ENCODE measurements at regions not wholly inside any gene's neighbourhood (a gene's known extent, or its start where the extent isn't known, plus 50 kb on each side); places are given as distances from the start of the nearest gene placed in this dataset.
"Not testable (repeated sequence)": the region's sequence is repeated elsewhere in the genome, so short reads cannot be mapped to it uniquely, and the experiment has no call there.

- TF ChIP-seq, protein P1, sequence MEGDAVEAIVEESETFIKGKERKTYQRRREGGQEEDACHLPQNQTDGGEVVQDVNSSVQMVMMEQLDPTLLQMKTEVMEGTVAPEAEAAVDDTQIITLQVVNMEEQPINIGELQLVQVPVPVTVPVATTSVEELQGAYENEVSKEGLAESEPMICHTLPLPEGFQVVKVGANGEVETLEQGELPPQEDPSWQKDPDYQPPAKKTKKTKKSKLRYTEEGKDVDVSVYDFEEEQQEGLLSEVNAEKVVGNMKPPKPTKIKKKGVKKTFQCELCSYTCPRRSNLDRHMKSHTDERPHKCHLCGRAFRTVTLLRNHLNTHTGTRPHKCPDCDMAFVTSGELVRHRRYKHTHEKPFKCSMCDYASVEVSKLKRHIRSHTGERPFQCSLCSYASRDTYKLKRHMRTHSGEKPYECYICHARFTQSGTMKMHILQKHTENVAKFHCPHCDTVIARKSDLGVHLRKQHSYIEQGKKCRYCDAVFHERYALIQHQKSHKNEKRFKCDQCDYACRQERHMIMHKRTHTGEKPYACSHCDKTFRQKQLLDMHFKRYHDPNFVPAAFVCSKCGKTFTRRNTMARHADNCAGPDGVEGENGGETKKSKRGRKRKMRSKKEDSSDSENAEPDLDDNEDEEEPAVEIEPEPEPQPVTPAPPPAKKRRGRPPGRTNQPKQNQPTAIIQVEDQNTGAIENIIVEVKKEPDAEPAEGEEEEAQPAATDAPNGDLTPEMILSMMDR (IDR thresholded peaks at IDR 0.05; ENCODE audit: low read depth, low read length, missing control alignments) = no peak
- DNase-seq (ENCODE audit: low read depth) = no peak
- H3K4me3 ChIP-seq (ENCODE audit: low read depth, low read length) = no peak overlapping the region
Observed at GRCh38 chr1:218926631-218927030, 247.0 kb upstream of the LYPLAL1 start.

DNA sequence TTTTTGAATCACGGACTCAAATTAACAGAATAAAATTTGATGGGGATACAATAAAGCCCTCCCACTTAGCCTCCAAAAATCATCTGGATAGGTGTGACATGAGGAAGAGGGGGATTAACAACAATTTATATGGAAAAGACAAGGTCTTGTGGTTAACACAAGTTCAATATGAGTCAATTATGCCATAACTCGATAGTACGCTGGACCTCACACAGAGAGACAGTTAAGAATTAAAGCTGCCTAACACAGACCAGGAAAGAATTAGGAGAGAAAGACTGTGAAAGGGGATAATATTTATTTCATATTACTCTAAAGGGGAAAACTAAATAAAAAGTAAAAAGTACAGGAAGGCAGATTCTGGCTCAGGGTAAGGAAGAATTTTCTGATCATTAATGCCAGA is 243.7 kb upstream of the LYPLAL1 start:
- H3K4me3 ChIP-seq (ENCODE audit: low read depth, low read length) = no peak overlapping the region
- DNase-seq (ENCODE audit: low read depth) = no peak
- TF ChIP-seq, protein P1 (IDR thresholded peaks at IDR 0.05; ENCODE audit: low read depth, low read length, missing control alignments) = no peak

DNA sequence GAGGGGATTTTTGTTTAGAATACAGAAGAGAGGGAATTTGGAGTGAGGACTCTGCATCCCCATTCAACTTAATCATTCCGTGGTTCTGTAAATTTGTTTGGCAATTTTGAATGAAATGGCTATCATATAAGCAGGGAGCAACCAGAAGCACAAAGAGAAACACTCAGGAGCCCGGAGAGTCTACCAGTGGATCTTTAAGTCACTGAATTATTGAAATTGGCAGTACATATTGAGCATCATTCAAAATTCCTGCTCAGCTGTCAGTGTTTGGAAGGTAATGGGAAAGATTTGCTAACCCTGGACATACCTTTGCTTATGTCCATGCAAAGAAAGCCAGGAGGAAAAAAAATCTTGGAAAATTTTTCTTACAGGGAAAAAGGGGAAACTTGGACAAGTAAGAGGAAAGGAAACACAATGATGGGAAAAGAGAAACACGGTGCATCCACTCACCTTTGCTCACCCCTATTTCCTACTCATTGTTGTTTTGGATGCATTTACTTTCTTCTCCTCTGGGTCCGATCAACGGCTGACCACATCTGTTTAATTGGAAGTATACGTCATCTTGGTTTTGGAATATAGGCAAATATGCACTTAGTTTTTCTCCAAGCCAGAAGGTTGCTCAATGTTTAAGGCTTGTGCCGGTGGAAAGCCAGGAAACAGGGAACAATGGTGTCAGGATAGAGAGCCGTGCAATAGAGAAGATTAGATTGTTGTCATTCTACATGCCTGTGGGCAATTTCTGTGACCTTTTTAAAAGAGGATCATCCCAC is 243.0 kb upstream of the LYPLAL1 start:
- TF ChIP-seq, protein P1 (IDR thresholded peaks at IDR 0.05; ENCODE audit: low read depth, low read length, missing control alignments) = no peak
- no peak for DNase-seq (ENCODE audit: low read depth)
- H3K4me3 ChIP-seq (ENCODE audit: low read depth, low read length) = no peak overlapping the region

DNA sequence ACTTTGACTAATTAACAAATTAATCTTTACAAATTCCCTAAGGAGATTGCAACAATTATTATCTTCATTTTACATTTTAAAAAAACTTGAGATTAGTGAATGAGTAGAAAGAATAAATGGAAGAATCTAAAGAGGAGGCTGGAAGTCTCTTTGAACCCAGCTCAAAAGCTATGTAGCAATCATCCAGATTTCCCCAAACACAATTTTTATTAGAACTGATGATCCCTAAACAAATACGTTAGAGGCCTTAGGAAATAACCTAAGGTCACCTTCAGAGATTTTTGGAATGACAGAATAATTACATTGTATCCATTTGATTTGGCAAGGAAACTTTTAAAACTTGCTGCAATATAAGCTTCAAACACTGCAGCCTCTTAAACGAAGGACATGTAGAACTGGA is 242.4 kb upstream of the LYPLAL1 start:
- TF ChIP-seq, protein P1 (IDR thresholded peaks at IDR 0.05; ENCODE audit: low read depth, low read length, missing control alignments) = no peak
- no peak for DNase-seq (ENCODE audit: low read depth)

GRCh38 chr1:218933513-218933912 is 240.2 kb upstream of the LYPLAL1 start:
- H3K4me3 ChIP-seq (ENCODE audit: low read depth, low read length) = no peak overlapping the region
- TF ChIP-seq, protein P1 (IDR thresholded peaks at IDR 0.05; ENCODE audit: low read depth, low read length, missing control alignments) = no peak
- DNase-seq (ENCODE audit: low read depth) = no peak

More for the DNA sequence above, 242.4 kb upstream of the LYPLAL1 start:
- no peak overlapping the region for H3K4me3 ChIP-seq (ENCODE audit: low read depth, low read length)

DNA sequence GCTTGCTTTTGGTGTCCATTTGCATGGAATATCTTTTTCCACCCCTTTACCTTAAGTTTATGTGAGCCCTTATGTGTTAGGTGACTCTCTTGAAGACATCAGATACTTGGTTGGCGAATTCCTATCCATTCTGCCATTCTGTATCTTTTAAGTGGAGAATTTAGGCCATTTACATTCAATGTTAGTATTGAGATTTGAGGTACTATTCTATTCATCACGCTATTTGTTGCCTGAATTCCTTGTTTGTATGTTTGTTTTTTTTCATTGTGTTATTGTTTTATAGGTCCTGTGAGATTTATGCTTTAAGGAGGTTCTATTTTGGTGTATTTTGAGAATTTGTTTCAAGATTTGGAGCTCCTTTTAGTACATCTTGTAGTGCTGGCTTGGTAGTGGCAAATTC is 238.3 kb upstream of the LYPLAL1 start:
- DNase-seq (ENCODE audit: low read depth); H3K4me3 ChIP-seq (ENCODE audit: low read depth, low read length): not testable (repeated sequence)

GRCh38 chr1:218938259-218938658 is 235.4 kb upstream of the LYPLAL1 start:
- no peak overlapping the region for H3K4me3 ChIP-seq (ENCODE audit: low read depth, low read length)
- TF ChIP-seq, protein P1 (IDR thresholded peaks at IDR 0.05; ENCODE audit: low read depth, low read length, missing control alignments) = no peak
- no peak for DNase-seq (ENCODE audit: low read depth)

Measured in GM12864 (cell line).